Effector memory CD4-positive, alpha-beta T cell (primary cell): ENCODE measurements at regions not wholly inside any gene's neighbourhood (a gene's known extent, or its start where the extent isn't known, plus 50 kb on each side); places are given as distances from the start of the nearest gene placed in this dataset.
"Not testable (repeated sequence)": the region's sequence is repeated elsewhere in the genome, so short reads cannot be mapped to it uniquely, and the experiment has no call there.

ENCODE experiments used
- DNase-seq, 3 donors: peaks; one replicate each; pipeline ENCODE4 v3.0.0-alpha.2; 2020
- H3K27ac ChIP-seq: 2 replicates; pipeline ENCODE4 v1.7.0; 2013; ENCODE audit warnings: mild to moderate bottlenecking, low read length, moderate library complexity; ENCODE audit not compliant: insufficient read depth, poor library complexity, severe bottlenecking
- H3K27me3 ChIP-seq: replicated peaks from 2 replicates; pipeline ENCODE4 v1.7.0; 2013; ENCODE audit warnings: mild to moderate bottlenecking, low read length; ENCODE audit not compliant: insufficient read depth, control insufficient read depth, poor library complexity, severe bottlenecking
- H3K36me3 ChIP-seq: 2 replicates; pipeline ENCODE4 v1.7.0; 2013; ENCODE audit warnings: mild to moderate bottlenecking, low read length, moderate library complexity; ENCODE audit not compliant: control insufficient read depth, insufficient read depth
- H3K4me1 ChIP-seq: 2 replicates; pipeline ENCODE4 v1.7.0; 2013; ENCODE audit warnings: low read length, mild to moderate bottlenecking; ENCODE audit not compliant: control insufficient read depth, insufficient read depth, poor library complexity, severe bottlenecking
- H3K4me3 ChIP-seq: 2 replicates; pipeline ENCODE4 v1.7.0; 2013; ENCODE audit warnings: low read length, low read depth, mild to moderate bottlenecking; ENCODE audit not compliant: insufficient read depth, poor library complexity, severe bottlenecking
- H3K9me3 ChIP-seq: 2 replicates; pipeline ENCODE4 v1.7.0; 2013; ENCODE audit warnings: mild to moderate bottlenecking, low read length, moderate library complexity; ENCODE audit not compliant: control insufficient read depth

- Histone ChIP-seq H3K4me3 (no peak overlapping the region), H3K9me3 (no peaks in the 10 kb centered on the region), H3K36me3 (no peaks in the 10 kb centered on the region), H3K27me3 (no peaks in the 10 kb centered on the region), H3K4me1 (no peaks in the 10 kb centered on the region), H3K27ac (no peak overlapping the region)
- no peak for DNase-seq
Observed at GRCh38 chr9:87354147-87354546, 143.5 kb upstream of the DAPK1 start.

- Histone ChIP-seq H3K9me3 (no peaks in the 10 kb centered on the region), H3K36me3 (no peaks in the 10 kb centered on the region), H3K27me3 (no peaks in the 10 kb centered on the region), H3K4me1 (no peaks in the 10 kb centered on the region), H3K27ac (no peak overlapping the region), H3K4me3 (no peak overlapping the region)
- no peak for DNase-seq
Observed at GRCh38 chr9:87357600-87357999, 140.1 kb upstream of the DAPK1 start.

- Histone ChIP-seq H3K4me3 (no peak overlapping the region), H3K27me3 (no peaks in the 10 kb centered on the region), H3K27ac (no peak overlapping the region), H3K36me3 (no peaks in the 10 kb centered on the region), H3K4me1 (no peaks in the 10 kb centered on the region), H3K9me3 (no peaks in the 10 kb centered on the region)
- DNase-seq, result no peak
Observed at GRCh38 chr9:87359264-87359663, 138.4 kb upstream of the DAPK1 start.

- Histone ChIP-seq H3K4me1 (no peaks in the 10 kb centered on the region), H3K27me3 (no peaks in the 10 kb centered on the region), H3K9me3 (no peaks in the 10 kb centered on the region), H3K4me3 (no peak overlapping the region), H3K27ac (no peak overlapping the region), H3K36me3 (no peaks in the 10 kb centered on the region)
- no peak for DNase-seq
Observed at GRCh38 chr9:87359958-87360601, 137.6 kb upstream of the DAPK1 start.

- no peak overlapping the region for H3K27ac ChIP-seq
- no peaks in the 10 kb centered on the region for H3K9me3 ChIP-seq
- no peaks in the 10 kb centered on the region for H3K4me1 ChIP-seq
- no peaks in the 10 kb centered on the region for H3K36me3 ChIP-seq
- no peak overlapping the region for H3K4me3 ChIP-seq
- no peaks in the 10 kb centered on the region for H3K27me3 ChIP-seq
- DNase-seq, result no peak
Observed at GRCh38 chr9:87370049-87370685, 127.5 kb upstream of the DAPK1 start.

GRCh38 chr9:87371795-87372355 is 125.8 kb upstream of the DAPK1 start:
- no peak overlapping the region for H3K27ac ChIP-seq
- no peaks in the 10 kb centered on the region for H3K36me3 ChIP-seq
- no peak for DNase-seq
- H3K4me3 ChIP-seq, result no peak overlapping the region
- no peaks in the 10 kb centered on the region for H3K9me3 ChIP-seq
- no peaks in the 10 kb centered on the region for H3K27me3 ChIP-seq
- H3K4me1 ChIP-seq, result no peaks in the 10 kb centered on the region

GRCh38 chr9:87372356-87372851 is 125.3 kb upstream of the DAPK1 start:
- Histone ChIP-seq H3K4me1 (no peaks in the 10 kb centered on the region), H3K4me3 (no peak overlapping the region), H3K27ac (no peak overlapping the region), H3K27me3 (no peaks in the 10 kb centered on the region), H3K9me3 (no peaks in the 10 kb centered on the region), H3K36me3 (no peaks in the 10 kb centered on the region)
- no peak for DNase-seq

GRCh38 chr9:87374023-87374919 is 123.4 kb upstream of the DAPK1 start:
- H3K27ac ChIP-seq, H3K9me3 ChIP-seq, H3K27me3 ChIP-seq, DNase-seq, H3K4me3 ChIP-seq, H3K4me1 ChIP-seq, H3K36me3 ChIP-seq: not testable (repeated sequence)

GRCh38 chr9:87375397-87376073 is 122.1 kb upstream of the DAPK1 start:
- Histone ChIP-seq H3K27me3 (no peaks in the 10 kb centered on the region), H3K4me3 (no peak overlapping the region), H3K36me3 (no peaks in the 10 kb centered on the region), H3K4me1 (no peaks in the 10 kb centered on the region), H3K27ac (no peak overlapping the region), H3K9me3 (no peaks in the 10 kb centered on the region)
- no peak for DNase-seq
